Stimulated activated CD8-positive, alpha-beta memory T cell treated with anti-CD3 and anti-CD28 coated beads, Interleukin-7, amount 100 ng/mL, for 48 hours (primary cell): ENCODE measurements at regions not wholly inside any gene's neighbourhood (a gene's known extent, or its start where the extent isn't known, plus 50 kb on each side); places are given as distances from the start of the nearest gene placed in this dataset.
"Not testable (repeated sequence)": the region's sequence is repeated elsewhere in the genome, so short reads cannot be mapped to it uniquely, and the experiment has no call there.

Source experiments
- DNase-seq, 2 donors: peaks; one replicate each; pipeline ENCODE4 v3.0.0-alpha.2; 2020; ENCODE audit warnings: low read depth in 1 of 2; ENCODE audit errors: extremely low read depth in 1 of 2

- no peak for DNase-seq
Measured at GRCh38 chr16:66247516-66248481, 118.7 kb upstream of the CDH5 start.

- no peak for DNase-seq
Measured at GRCh38 chr16:66245868-66246267, 120.6 kb upstream of the CDH5 start.

- no peak for DNase-seq
Measured at GRCh38 chr16:66245072-66245471, 121.4 kb upstream of the CDH5 start.

- DNase-seq: no peak
Measured at GRCh38 chr16:66242672-66243071, 123.8 kb upstream of the CDH5 start.

GRCh38 chr16:66242206-66242605 is 124.3 kb upstream of the CDH5 start:
- not testable (repeated sequence) for DNase-seq

GRCh38 chr16:66240631-66241395 is 125.7 kb upstream of the CDH5 start:
- no peak for DNase-seq

- DNase-seq: no peak
Measured at GRCh38 chr16:66240088-66240487, 126.4 kb upstream of the CDH5 start.

GRCh38 chr16:66238696-66239095 is 127.8 kb upstream of the CDH5 start:
- no peak for DNase-seq

- DNase-seq: no peak
Measured at GRCh38 chr16:66236301-66236700, 130.2 kb upstream of the CDH5 start.

DNA sequence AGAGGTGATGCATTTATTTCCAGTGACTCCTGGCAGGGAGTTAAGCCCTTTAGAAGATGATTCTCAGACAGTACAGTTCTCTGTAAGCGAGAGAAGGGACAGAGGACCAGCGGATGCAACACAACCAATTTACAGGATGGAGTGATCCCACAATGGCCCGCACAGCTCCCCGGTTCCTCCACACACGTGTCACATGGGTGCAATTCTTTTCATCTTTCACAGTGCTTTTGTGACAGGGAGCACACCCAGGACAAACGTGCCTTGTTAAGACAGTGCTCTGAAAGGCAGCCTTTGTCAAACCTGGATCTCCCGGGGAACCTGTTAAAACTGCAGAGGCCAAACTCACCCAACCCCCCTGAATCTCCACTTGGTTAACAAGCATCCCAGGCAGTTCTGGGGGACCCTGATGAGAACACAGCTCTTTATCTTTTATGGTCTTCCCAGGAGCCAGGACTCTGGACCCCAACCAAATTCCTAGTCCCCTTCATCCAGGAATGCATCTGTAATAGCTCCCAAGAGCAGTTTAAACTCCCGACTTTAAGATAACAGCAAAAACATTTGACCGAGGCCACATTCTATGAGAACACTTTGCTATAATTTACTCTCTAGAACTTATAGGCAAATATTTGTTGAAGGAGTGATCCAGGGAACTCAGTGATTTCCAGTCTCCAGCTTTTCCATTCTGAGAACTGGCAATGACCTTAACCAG is 134.9 kb upstream of the CDH5 start:
- no peak for DNase-seq

- DNase-seq: no peak
Measured at GRCh38 chr16:66229651-66230050, 136.8 kb upstream of the CDH5 start.

- DNase-seq: no peak
Measured at GRCh38 chr16:66228792-66229191, 137.7 kb upstream of the CDH5 start.

DNA sequence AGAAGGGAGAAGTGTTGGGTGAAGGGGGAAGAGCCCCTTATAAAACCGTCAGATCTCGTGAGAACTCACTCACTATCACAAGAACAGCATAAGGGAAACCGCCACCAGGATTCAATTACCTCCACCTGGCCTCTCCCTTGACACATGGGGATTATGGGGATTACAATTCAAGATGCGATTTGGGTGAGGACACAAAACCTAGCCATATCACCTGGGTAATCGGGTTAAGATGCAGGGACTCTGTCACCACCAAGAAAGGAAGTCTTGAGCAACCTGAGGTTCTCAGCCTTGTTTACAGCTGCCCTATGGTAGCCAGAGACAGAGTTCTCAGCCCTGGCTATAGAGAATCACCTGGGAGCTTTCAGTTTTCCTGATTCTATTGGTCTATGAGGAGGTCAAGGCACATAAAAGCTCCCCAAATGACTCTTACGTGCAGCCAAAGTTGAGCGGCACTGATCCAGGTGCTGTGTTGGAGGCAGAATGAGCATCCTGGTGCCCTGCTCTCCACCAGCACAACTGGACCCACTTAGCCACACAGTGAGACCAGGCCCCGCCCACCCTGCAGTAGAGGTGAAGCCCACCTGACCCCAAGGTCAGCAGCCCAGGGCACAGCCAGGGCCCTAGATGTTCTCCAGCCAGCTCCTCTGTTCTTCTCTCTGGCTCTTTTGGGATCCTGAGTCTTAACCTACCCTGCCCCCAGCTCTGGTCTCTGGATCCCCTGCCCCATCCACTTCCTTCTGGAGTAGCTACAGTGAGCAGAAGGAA is 138.5 kb upstream of the CDH5 start:
- DNase-seq: no peak

GRCh38 chr16:66226762-66227161 is 139.7 kb upstream of the CDH5 start:
- no peak for DNase-seq

DNA sequence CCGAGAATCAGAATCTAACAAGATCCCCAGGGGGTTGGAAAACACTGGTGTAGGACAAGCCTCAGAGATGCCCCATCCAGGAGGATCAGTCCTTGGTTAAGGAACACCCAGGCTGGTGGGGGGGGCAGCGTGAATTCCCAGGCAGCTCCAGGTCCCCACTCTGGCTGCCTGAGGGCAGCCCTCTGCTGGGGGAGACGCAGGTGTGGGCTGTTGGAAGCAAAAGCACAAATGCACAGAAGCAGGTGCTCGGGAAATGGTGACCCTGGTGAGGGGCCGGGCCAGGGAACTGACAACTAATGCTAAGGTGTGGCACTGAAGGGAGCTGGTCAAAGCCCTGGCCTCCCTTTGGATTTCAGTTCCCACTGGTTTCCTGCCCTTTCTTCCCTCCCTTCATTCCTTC is 140.8 kb upstream of the CDH5 start:
- no peak for DNase-seq

DNA sequence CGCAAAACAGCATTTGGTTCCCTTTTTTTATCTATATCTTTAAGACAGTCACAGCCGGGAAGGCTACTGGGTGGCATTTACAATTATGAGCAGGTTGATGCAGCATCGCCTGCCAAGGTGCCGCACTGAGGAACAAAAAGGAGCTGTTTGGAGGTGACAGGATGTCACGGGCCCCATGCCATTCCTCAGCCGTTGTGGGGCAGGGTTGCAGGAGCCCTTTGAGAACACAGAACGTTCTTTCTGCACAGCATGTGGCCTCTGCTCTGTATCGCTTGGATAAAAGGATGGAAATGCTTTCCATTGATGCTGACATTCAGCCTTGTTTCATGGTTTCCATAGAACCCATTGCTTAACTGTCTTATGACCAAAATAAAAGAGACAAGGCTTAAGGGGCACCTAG is 141.9 kb upstream of the CDH5 start:
- no peak for DNase-seq

- no peak for DNase-seq
Measured at GRCh38 chr16:66224186-66224585, 142.3 kb upstream of the CDH5 start.

DNA sequence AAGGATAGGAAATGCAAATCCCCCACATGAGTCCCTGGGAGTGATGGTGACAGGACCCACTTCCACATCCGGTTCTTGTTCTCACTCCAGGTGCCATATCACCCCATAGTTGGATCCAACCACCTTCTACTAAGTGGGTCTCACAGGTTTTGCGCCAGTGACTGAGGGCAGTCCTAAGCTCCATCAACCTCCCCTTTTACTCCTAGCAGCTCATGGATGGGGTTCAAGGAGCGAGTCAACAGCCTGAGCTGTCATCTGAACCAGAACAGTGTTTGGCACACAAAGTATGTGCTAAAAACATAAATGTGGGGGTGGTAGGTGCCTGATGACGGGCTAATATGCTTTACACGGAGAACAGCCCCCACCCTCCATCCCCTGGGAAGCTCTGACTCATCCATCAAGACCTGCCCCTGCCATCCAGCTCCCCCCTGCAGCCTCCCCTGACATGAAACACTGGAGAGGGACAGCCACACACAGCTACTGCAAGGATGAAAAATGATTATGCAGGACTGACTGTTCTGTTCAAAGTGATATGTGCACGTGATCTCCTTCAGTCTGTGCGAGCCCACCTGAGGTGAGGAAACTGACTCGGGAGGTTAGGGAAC is 143.2 kb upstream of the CDH5 start:
- no peak for DNase-seq

DNA sequence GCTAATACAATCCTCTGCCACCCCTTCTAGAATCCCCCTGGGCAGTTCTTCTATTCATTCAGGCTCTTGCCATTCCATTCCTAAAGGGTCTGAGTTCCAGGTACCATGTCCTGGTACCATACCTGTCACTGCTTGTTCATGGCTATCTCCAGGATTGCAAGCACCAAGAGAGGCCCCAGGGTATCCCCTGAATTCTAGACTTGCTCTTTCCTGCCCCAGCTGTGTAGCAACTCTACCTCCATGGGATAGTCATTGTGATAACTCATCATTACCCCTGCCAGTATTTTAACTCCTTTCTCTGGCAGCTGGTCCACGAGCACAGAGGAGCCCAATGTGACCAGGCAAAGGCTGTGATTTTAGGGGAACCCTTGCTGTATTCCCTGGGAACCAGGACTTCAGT is 143.7 kb upstream of the CDH5 start:
- DNase-seq: no peak

DNA sequence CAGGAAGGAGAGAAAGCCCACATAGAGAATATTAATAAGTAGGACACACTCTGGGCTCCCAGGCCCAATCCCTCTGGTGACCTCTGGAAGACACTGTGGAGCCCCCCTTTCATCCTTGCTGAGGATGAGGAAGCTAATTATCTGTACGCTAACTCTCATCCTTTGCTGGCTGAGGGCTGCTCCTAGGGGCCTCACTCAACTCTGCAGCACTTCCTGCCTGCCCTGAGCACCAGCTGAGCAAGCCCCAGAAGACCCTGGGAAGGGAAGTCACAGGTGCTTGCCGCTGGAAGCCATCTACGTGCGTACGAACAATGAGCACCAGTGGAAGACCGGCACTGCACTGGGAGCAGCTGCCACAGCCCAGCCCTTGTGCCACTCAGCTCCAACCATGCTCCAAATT is 145.8 kb upstream of the CDH5 start:
- no peak for DNase-seq
